Right lobe of liver (tissue), 6 donors: ENCODE measurements at regions not wholly inside any gene's neighbourhood (a gene's known extent, or its start where the extent isn't known, plus 50 kb on each side); places are given as distances from the start of the nearest gene placed in this dataset.
A peak's percentile ranks its signal among the peaks of the same experiment; 100 is the strongest.

ENCODE experiments used
- ATAC-seq, 4 donors: fragments of 200-7000 bp; cut with Tn5 transposase; one replicate each; pipeline ENCODE4 v1.9.1; 2020; ENCODE audit warnings: mild to moderate bottlenecking in 4 of 4, moderate library complexity in 4 of 4
- DNase-seq, 3 donors: peaks; one replicate each; pipeline ENCODE4 v3.0.0-alpha.2; 2020
- H3K27ac ChIP-seq, 3 donors: fragments of 200-600 bp; one replicate each; pipeline ENCODE4 v1.8.0; 2022
- H3K27me3 ChIP-seq, 2 donors: fragments of 200-600 bp; one replicate each; pipeline ENCODE4 v1.8.0; 2022
- H3K36me3 ChIP-seq, 4 donors: fragments of 200-600 bp; sonication (generic) in 1 of 4; one replicate each; pipeline versions ENCODE4 v1.5.1 to v1.8.0; 2017 to 2022; ENCODE audit warnings: control low read depth in 1 of 4
- H3K4me1 ChIP-seq, 4 donors: fragments of 200-600 bp; sonication (generic) in 1 of 4; one replicate each; pipeline versions ENCODE4 v1.5.1 to v1.8.0; 2017 to 2022; ENCODE audit warnings: control low read depth in 1 of 4
- H3K4me3 ChIP-seq, 3 donors: fragments of 200-600 bp; one replicate each; pipeline ENCODE4 v1.8.0; 2022
- H3K9me3 ChIP-seq, 4 donors: fragments of 200-600 bp; sonication (generic) in 1 of 4; one replicate each; pipeline versions ENCODE4 v1.5.1 to v1.8.0; 2017 to 2022; ENCODE audit warnings: control low read depth in 1 of 4
- POLR2A ChIP-seq: fragments of 450-650 bp; IDR thresholded peaks from one replicate; pipeline ENCODE4 v1.6.1; 2017; ENCODE audit warnings: antibody characterized with exemption, mild to moderate bottlenecking
- WGBS: methylation state at CpG from one replicate; pipeline ENCODE4 v1.1.6; 2018; ENCODE audit warnings: low coverage, low lambda C conversion rate; ENCODE audit not compliant: insufficient coverage; ENCODE audit errors: missing lambda C conversion rate; 5-methylcytosine and 5-hydroxymethylcytosine counted together
- intact Hi-C, 2 donors: fragments of 100-400 bp; cut with DNase I; formaldehyde crosslinking; loops; one replicate each; pipeline versions ENCODE4 v1.11.2 to v1.14.1; 2022
- TF ChIP-seq, protein P1 (sequence below), 4 donors: fragments of 200-600 bp in 3 of 4; fragments of 450-650 bp in 1 of 4; IDR thresholded peaks; one replicate each; pipeline versions ENCODE4 v1.5.1 to v1.8.0; 2016 to 2022; ENCODE audit warnings: antibody characterized with exemption in 4 of 4, mild to moderate bottlenecking in 2 of 4
- donor health status: DM: no; HTN: yes; CAD: no.
- donor health status: DM: no; HTN: no; CAD: no.
- donor health status: DM: no; HTN: no; CAD: no.
- donor health status: DM: no; HTN: yes; CAD: no.
- donor health status: DM: no; HTN: yes; CAD: no.

DNA sequence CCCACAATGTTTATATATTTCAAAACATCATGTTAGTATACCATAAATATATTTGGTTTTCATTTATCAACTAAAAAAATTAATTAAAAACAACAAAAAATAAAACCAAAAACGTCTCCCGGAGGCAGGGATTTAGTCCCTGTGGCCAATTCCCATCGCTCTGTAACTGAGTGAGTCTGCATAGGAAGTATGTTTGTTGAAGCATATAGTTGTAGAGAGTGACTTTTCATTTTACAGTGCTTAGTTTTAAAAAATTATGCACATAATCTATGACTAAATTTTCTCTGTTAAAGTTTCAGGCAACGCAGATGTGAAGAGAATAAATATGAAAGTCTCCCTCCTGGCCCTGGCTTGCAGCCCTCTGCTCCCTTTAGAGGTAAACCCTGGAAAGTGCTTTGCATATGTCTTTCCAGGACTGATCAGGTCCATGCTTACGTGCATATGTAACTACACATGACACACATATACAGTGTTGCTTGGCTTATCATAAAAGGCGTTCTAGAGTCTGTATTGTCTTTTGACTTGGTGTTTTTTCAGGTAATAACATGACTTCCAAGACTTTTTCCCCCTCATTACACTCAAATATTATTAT lies 63.4 kb upstream of the SORBS2 start:
- no peak for TF ChIP-seq POLR2A
- TF ChIP-seq, protein P1, sequence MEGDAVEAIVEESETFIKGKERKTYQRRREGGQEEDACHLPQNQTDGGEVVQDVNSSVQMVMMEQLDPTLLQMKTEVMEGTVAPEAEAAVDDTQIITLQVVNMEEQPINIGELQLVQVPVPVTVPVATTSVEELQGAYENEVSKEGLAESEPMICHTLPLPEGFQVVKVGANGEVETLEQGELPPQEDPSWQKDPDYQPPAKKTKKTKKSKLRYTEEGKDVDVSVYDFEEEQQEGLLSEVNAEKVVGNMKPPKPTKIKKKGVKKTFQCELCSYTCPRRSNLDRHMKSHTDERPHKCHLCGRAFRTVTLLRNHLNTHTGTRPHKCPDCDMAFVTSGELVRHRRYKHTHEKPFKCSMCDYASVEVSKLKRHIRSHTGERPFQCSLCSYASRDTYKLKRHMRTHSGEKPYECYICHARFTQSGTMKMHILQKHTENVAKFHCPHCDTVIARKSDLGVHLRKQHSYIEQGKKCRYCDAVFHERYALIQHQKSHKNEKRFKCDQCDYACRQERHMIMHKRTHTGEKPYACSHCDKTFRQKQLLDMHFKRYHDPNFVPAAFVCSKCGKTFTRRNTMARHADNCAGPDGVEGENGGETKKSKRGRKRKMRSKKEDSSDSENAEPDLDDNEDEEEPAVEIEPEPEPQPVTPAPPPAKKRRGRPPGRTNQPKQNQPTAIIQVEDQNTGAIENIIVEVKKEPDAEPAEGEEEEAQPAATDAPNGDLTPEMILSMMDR (IDR thresholded peaks at IDR 0.05): no peak
- Histone ChIP-seq H3K27me3 (no peaks in the 10 kb centered on the region), H3K9me3 (no peaks in the 10 kb centered on the region), H3K4me3 (no peak overlapping the region), H3K36me3 (no peaks in the 10 kb centered on the region), H3K4me1 (peaks cover 0 to 3% (median 0%) of the 10 kb centered on the region in 4 donors), H3K27ac (no peak overlapping the region)
- ATAC-seq (no peak), DNase-seq (no peak)
- WGBS: 93% methylated on average over 6 of the region's 6 CpGs
- intact Hi-C loops: no loop called here

DNA sequence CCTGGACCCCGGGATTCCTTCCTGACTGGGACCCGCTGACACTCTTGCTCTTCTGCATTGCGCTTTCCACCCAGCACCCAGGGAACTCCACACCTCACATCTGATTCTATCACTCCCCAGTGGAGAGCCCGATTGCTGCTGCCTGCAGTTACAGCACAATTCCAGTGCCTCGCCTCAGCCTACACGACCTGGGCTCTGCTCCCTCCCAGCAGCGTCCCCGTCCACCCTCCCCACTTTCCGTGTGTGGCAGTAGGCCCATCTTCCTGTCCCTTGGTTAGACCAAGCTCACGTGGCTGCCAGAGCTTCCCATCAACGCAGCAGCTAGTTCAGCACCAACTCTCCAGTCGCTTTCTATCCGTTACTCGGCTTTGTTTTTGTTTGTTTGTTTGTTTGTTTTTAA lies 66.6 kb upstream of the SORBS2 start:
- Histone ChIP-seq H3K4me1 (peaks cover 0 to 4% (median 0%) of the 10 kb centered on the region in 4 donors), H3K4me3 (no peak overlapping the region), H3K27me3 (no peaks in the 10 kb centered on the region), H3K9me3 (no peaks in the 10 kb centered on the region), H3K36me3 (no peaks in the 10 kb centered on the region), H3K27ac (no peak overlapping the region)
- ATAC-seq (no peak), DNase-seq (no peak)
- intact Hi-C loops: no loop called here
- no peak for TF ChIP-seq POLR2A
- TF ChIP-seq, protein P1 (IDR thresholded peaks at IDR 0.05): no peak
- 98% methylated on average over 5 of the region's 14 CpGs for WGBS

DNA sequence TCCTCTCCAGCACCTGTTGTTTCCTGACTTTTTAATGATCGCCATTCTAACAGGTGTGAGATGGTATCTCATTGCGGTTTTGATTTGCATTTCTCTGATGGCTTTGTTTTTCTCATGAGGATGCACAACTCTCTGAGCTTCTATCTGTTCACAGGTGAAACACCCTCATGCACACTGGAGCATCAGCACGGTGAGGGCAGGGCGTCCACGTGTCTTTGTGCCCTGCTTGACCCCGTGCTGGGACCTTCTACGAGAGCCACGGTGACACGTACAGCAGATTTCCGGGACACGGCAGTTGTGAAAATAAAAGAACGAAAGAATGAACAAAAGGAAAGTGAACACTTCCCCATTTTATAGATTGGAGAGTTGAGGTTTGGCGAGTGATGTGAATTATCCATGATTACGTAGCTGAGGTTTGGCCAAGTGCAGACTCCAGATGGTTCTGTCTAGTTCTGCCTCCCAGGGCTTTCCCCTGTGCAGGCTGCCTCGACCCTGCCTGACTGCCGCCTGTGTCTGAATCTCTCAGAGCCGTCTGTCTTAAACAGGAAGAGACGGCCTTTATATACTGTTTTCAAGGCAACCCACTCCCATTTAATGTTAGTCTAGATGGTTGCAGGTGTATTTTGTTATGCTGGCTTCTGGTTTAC lies 67.8 kb upstream of the SORBS2 start:
- no peak overlapping the region for H3K4me3 ChIP-seq
- H3K9me3 ChIP-seq: no peaks in the 10 kb centered on the region
- H3K27me3 ChIP-seq: no peaks in the 10 kb centered on the region
- ATAC-seq (no peak), DNase-seq (no peak)
- H3K36me3 ChIP-seq: no peaks in the 10 kb centered on the region
- no peak for TF ChIP-seq POLR2A
- no peak overlapping the region for H3K27ac ChIP-seq
- intact Hi-C loops: no loop called here
- H3K4me1 ChIP-seq: peaks cover 0 to 4% (median 0%) of the 10 kb centered on the region in 4 donors
- WGBS: 88% methylated on average over 14 of the region's 18 CpGs

DNA sequence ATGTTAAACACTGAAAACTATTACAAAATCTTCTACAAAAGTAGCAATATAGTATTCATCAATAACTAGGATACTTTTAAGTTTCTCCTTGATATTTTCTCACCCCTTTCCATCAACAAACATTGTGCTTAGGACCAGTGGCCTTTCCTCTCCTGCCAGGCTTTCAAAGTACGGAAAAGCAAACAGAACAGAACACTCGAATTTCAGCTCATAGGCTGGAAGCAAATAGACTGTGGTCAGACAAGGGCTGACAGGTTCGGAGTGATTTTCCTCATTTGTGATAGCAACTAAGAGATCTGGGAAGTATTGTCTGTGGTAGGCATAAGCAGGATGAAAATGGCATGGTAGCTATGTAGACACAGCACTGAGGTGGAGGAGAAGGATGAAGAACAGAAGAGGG lies 68.6 kb upstream of the SORBS2 start:
- H3K9me3 ChIP-seq: no peaks in the 10 kb centered on the region
- 24% methylated on average over 3 of the region's 3 CpGs for WGBS
- H3K27me3 ChIP-seq: no peaks in the 10 kb centered on the region
- TF ChIP-seq POLR2A: no peak
- TF ChIP-seq, protein P1 (IDR thresholded peaks at IDR 0.05): no peak
- peak overlapping the region in 2 of 3 donors; percentile 24 to 38 for H3K27ac ChIP-seq
- H3K4me3 ChIP-seq: no peak overlapping the region
- peaks cover 0 to 4% (median 0%) of the 10 kb centered on the region in 4 donors for H3K4me1 ChIP-seq
- DNase-seq (no peak), ATAC-seq (peak; percentile 95 to 99 (median 96))
- H3K36me3 ChIP-seq: no peaks in the 10 kb centered on the region
- intact Hi-C loops: no loop called here

DNA sequence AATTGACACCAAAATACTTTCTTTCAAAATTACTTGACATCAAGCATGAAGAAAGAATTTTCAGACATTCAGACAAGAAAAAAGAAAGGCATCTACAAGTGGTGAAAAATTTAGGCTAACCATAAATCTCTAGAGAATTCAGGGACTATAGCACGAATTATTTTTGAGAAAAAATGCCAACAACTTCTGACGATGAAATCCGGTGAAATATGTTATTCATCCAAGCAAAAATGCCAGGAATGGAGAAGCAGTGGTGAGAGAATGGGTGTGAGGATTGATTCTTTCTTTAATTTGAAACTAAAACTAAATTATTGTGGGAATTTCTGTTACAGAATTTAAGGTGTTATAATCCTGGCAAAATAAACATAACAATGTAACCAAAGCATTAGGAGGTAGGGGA lies 69.4 kb upstream of the SORBS2 start:
- no peak for DNase-seq
- no peak overlapping the region for H3K4me3 ChIP-seq
- H3K27ac ChIP-seq: no peak overlapping the region
- no peaks in the 10 kb centered on the region for H3K27me3 ChIP-seq
- no peaks in the 10 kb centered on the region for H3K9me3 ChIP-seq
- H3K36me3 ChIP-seq: no peaks in the 10 kb centered on the region
- no peak for TF ChIP-seq POLR2A
- TF ChIP-seq, protein P1 (IDR thresholded peaks at IDR 0.05): no peak
- no peak for ATAC-seq
- WGBS: 75% methylated on average over 3 of the region's 3 CpGs
- H3K4me1 ChIP-seq: peaks cover 0 to 4% (median 0%) of the 10 kb centered on the region in 4 donors
- intact Hi-C loops: no loop called here
